ENCODE measurements at regions not wholly inside any gene's neighbourhood (a gene's known extent, or its start where the extent isn't known, plus 50 kb on each side); places are given as distances from the start of the nearest gene placed in this dataset.

GRCh38 chr14:63781686-63782085, 53.8 kb upstream of the SGPP1 start:
- no peak for ATAC-seq
- intact Hi-C loops (cut with micrococcal nuclease): no loop called here

DNA sequence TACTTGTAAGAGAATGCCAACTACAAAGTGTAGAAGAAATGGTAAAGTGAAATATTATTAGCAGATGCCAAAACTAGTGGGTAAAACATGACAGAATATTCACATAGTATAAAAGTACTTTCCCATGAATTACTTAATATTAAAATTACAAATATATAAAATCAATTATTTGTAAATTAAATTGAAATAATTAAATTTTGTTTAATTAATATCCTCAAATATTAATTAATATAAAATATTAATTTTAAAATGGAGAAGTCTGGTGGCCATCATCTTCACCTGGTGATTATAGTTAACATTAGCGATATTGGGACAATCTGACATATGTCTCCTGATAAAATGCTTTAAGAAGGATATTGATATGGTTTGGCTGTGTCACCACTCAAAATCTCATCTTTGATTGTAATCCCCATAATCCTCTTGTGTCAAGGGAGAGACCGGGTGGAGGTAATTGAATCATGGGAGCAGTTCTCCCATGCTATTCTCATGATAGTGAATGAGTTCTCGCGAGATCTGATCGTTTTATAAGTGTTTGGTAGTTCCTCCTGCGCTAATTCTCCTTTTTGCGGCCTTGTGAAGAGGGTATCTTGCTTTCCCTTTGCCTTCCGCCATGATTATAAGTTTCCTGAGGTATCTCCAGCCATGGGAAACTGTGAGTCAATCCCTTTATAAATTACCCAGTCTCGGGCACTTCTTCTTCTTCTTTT, 55.0 kb upstream of the SGPP1 start:
- DNase-seq (no peak), ATAC-seq (no peak)
- intact Hi-C loops (cut with micrococcal nuclease): no loop called here

More at GRCh38 chr14:63781686-63782085, 53.8 kb upstream of the SGPP1 start:
- DNase-seq: no peak

- DNase-seq (no peak), ATAC-seq (peak; percentile 42)
- intact Hi-C loops (cut with micrococcal nuclease): no loop called here
Measured at GRCh38 chr14:63788011-63788933, 60.4 kb upstream of the SGPP1 start.

GRCh38 chr14:63793376-63793775, 59.4 kb upstream of the SYNE2 start:
- no peak for DNase-seq
- ATAC-seq: no peak
- intact Hi-C loops (cut with micrococcal nuclease): no loop called here

- ATAC-seq: no peak
- intact Hi-C loops (cut with micrococcal nuclease): no loop called here
Measured at GRCh38 chr14:63795532-63795931, 57.3 kb upstream of the SYNE2 start.

GRCh38 chr14:63800083-63800482, 52.7 kb upstream of the SYNE2 start:
- ATAC-seq: no peak
- DNase-seq: no peak
- intact Hi-C loops (cut with micrococcal nuclease): no loop called here

More at GRCh38 chr14:63795532-63795931, 57.3 kb upstream of the SYNE2 start:
- no peak for DNase-seq

- ATAC-seq (no peak), DNase-seq (no peak)
- intact Hi-C loops (cut with micrococcal nuclease): no loop called here
Measured at GRCh38 chr14:63800651-63801375, 52.0 kb upstream of the SYNE2 start.

Data from left ventricle myocardium superior (tissue), 1 donor.